ENCODE measurements at regions not wholly inside any gene's neighbourhood (a gene's known extent, or its start where the extent isn't known, plus 50 kb on each side); places are given as distances from the start of the nearest gene placed in this dataset.
"Not testable (repeated sequence)": the region's sequence is repeated elsewhere in the genome, so short reads cannot be mapped to it uniquely, and the experiment has no call there.

DNA sequence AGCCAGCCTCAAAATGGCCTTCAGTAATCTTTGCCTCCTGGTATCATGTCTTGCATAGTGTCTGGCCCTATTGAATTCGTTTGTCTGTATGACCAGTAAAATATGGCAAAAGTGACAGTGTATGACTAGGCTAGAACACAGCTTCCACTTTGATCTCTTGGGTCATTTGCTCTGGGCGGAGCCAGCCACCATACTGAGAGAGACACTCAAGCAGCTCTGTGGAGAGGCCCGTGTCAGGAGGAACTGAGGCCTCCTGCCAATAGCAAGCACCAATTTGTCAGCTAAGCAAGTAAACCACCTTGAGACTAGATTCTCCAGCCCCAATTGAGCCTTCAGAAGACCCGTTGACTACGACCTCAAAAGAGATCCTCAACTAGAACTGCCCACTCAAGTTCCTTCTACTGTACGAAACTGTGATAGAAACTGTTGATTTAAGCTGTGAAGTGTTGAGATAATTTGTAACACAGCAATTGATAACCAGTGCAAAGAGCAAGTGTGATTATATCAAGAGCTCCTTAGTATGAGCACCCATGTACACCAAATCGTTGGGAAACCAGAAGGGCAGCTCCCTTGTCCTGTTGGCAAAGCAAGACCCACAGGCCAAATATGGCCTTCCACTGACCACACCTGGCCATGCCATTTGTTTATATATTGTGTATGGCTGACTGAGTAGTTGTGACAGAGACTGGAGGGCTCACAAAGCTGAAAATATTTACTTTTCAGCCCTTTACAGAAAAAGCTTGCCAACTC, 52.7 kb upstream of the SERBP1 start:
- no peak overlapping the region for H3K27ac Mint-ChIP-seq
- no peaks in the 10 kb centered on the region for H3K27me3 Mint-ChIP-seq
- H3K9me3 Mint-ChIP-seq: no peaks in the 10 kb centered on the region

DNA sequence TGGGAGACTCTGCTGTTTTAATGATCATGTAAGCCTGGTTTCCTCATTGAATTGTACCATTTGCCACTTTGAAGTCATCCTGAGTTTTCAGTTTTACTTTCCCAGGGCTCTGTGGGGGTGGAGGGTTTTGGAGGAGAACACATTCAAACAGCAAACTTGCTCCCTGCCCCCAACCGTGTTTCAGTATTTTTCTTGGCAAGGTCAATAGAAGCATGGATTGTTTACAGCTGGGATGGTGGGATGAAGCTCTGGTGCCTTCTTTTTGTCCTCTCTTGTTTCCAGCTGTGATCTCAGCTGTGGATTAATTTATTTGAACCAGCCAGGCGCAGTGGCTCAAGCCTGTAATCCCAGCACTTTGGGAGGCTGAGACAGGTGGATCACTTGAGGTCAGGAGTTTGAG, 54.3 kb upstream of the SERBP1 start:
- H3K36me3 Mint-ChIP-seq (ENCODE audit: low read depth): no peaks in the 10 kb centered on the region
- no peak overlapping the region for H3K27ac Mint-ChIP-seq
- no peaks in the 10 kb centered on the region for H3K4me1 Mint-ChIP-seq (ENCODE audit: low read depth)
- intact Hi-C loops (cut with micrococcal nuclease): no loop called here
- no peaks in the 10 kb centered on the region for H3K9me3 Mint-ChIP-seq
- H3K27me3 Mint-ChIP-seq: no peaks in the 10 kb centered on the region
- no peak overlapping the region for H3K4me3 Mint-ChIP-seq

More for the DNA sequence above, 52.7 kb upstream of the SERBP1 start:
- Mint-ChIP-seq H3K4me1 (ENCODE audit: low read depth) (no peaks in the 10 kb centered on the region), H3K4me3 (no peak overlapping the region), H3K36me3 (ENCODE audit: low read depth) (no peaks in the 10 kb centered on the region)
- intact Hi-C loops (cut with micrococcal nuclease): no loop called here

DNA sequence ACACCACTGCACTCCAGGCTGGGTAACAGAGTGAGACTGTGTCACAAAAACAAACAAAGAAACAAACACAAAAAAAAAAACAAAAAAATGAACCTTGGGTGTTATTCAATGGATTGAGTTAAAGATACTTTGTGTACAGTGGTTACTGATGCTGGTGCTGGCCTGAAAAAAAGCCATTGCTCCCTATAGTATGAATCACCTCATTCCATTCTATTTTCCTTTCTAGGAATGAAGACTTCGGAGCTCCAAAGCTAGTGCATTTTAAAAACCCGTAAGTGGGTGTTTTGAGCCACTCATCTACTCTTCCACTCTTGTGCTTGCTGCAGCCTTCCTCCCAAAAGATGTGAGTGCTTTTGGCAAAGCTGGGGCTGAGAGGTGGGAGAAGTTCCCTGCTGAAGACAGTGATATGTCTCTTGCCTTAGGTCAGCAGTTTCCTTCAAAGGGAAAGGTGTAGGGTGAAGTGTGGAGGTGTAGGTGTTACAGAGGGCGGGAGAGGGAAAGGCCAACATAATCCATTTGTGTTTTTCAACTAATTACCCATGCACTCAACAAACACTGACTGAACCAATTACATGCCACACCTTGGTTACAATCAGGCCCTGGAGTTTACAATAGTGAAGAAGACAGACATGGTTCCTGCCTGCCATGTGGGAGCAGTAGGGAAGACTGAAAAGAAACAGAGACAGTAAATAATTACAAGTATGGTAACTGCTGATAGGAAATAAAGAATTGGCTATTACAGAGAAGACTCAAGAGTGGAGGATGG, 55.0 kb upstream of the SERBP1 start:
- Mint-ChIP-seq H3K4me3 (no peak overlapping the region), H3K4me1 (ENCODE audit: low read depth) (no peaks in the 10 kb centered on the region), H3K9me3 (no peaks in the 10 kb centered on the region), H3K36me3 (ENCODE audit: low read depth) (no peaks in the 10 kb centered on the region), H3K27ac (no peak overlapping the region), H3K27me3 (no peaks in the 10 kb centered on the region)
- intact Hi-C loops (cut with micrococcal nuclease): no loop called here

DNA sequence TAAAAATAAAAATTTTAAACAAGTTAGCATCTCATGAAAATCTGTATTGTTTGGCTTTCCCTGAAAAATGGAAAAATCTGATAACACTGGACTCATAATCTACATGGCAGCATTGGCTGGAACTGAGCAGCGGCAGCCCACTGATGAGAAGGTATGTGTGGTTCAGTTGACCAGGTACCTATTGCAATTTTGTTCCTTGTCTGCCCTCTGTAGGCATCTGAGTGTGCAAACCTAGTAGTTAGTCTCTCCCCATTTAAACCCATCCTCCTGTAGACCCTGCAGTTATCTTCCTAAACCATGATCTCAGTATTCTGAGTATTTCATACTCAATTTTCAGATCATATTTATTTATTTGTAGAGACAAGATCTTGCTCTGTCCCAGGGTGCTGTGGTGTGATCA, 59.4 kb upstream of the SERBP1 start:
- Mint-ChIP-seq H3K4me1 (ENCODE audit: low read depth) (no peaks in the 10 kb centered on the region), H3K27me3 (no peaks in the 10 kb centered on the region), H3K36me3 (ENCODE audit: low read depth) (no peaks in the 10 kb centered on the region), H3K4me3 (no peak overlapping the region), H3K27ac (no peak overlapping the region), H3K9me3 (no peaks in the 10 kb centered on the region)
- intact Hi-C loops (cut with micrococcal nuclease): loop anchor here (10.0 kb wide), 1 partner anchor 75 kb away; no protein-coding TSS in a partner anchor

DNA sequence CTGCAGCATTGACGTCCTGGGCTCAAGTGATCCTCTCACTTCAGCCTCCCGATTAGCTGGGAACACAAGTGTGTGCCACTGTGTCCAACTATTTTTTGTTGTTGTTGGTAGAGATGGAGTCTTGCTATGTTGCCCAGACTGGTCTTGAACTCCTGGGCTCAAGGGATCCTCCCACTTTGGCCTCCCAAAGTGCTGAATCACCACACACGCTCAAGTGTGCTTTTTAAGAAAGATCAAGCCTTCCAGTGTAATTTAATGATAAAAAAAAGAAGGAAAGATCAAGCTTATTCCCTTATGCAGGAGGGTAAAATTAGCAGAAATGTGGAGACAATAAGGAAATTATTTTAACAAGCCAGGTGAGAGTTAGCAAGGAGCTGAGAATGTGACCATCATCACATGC, 61.1 kb upstream of the SERBP1 start:
- H3K36me3 Mint-ChIP-seq (ENCODE audit: low read depth): no peaks in the 10 kb centered on the region
- intact Hi-C loops (cut with micrococcal nuclease): loop anchor here (10.0 kb wide), 1 partner anchor 76 kb away; no protein-coding TSS in a partner anchor
- H3K9me3 Mint-ChIP-seq: no peaks in the 10 kb centered on the region
- H3K27me3 Mint-ChIP-seq: no peaks in the 10 kb centered on the region
- H3K27ac Mint-ChIP-seq: no peak overlapping the region
- H3K4me3 Mint-ChIP-seq: no peak overlapping the region
- H3K4me1 Mint-ChIP-seq (ENCODE audit: low read depth): no peaks in the 10 kb centered on the region

DNA sequence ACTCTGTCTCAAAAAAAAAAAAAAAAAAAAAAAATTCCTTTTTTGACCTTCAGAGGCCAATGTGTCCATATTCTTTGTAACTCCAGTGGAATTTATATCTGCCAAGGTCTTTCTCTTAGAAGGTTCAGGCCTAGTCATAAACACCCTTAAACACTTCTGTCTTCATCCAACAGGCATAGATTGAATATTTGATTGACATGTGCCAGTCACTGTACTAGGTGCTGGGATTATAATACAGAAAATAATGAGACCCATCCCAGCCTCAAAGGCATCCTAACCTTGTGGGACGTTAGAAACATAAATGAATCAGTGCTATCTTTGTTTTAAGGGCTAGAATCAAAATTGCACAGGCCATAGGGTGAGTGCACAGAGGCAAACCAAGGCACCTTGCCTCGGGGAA, 62.9 kb upstream of the SERBP1 start:
- no peaks in the 10 kb centered on the region for H3K36me3 Mint-ChIP-seq (ENCODE audit: low read depth)
- H3K4me1 Mint-ChIP-seq (ENCODE audit: low read depth): no peaks in the 10 kb centered on the region
- no peaks in the 10 kb centered on the region for H3K9me3 Mint-ChIP-seq
- no peak overlapping the region for H3K4me3 Mint-ChIP-seq
- H3K27ac Mint-ChIP-seq: no peak overlapping the region
- intact Hi-C loops (cut with micrococcal nuclease): loop anchor here (10.0 kb wide), 1 partner anchor 78 kb away; no protein-coding TSS in a partner anchor
- H3K27me3 Mint-ChIP-seq: no peaks in the 10 kb centered on the region

DNA sequence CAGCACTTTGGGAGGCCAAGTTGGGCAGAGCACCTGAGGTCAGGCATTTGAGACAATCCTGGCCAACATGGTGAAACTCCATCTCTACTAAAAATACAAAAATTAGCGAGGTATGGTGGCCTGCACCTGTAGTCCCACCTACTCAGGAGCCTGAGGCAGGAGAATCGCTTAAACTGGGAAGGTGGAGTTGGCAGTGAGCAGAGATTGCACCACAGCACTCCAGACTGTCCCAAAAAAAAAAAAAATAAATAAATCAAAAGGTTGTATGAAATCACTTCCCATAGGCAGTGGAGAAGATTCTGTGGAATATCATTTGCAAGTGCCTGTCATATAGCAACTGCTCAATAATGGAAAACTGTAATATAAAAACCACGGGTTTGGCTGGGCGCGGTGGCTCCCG, 65.1 kb upstream of the SERBP1 start:
- Mint-ChIP-seq H3K4me1 (ENCODE audit: low read depth) (peaks cover 1% of the 10 kb centered on the region), H3K36me3 (ENCODE audit: low read depth) (no peaks in the 10 kb centered on the region), H3K27ac (no peak overlapping the region), H3K9me3 (no peaks in the 10 kb centered on the region), H3K27me3 (no peaks in the 10 kb centered on the region), H3K4me3 (no peak overlapping the region)
- intact Hi-C loops (cut with micrococcal nuclease): loop anchor here (10.0 kb wide), 1 partner anchor 81 kb away; no protein-coding TSS in a partner anchor

DNA sequence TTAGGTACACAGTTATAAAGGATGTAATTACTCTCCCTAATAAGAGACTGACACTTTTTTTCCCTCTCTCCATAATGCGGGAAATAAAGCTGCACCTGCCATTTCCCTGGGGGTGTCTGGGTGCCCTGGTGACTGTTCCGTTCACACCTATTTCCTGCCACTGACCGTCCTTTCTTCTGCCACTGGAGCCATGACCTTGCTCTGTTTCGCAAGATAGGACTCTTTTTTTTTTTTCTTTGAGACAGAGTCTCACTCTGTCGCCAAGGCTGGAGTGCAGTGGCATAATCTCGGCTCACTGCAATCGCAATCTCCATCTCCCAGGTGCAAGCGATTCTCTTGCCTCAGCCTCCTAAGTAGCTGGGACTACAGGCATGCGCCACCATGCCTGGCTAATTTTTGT, 66.1 kb upstream of the SERBP1 start:
- H3K9me3 Mint-ChIP-seq: no peaks in the 10 kb centered on the region
- H3K27ac Mint-ChIP-seq: no peak overlapping the region
- H3K27me3 Mint-ChIP-seq: peaks cover under 1% of the 10 kb centered on the region
- intact Hi-C loops (cut with micrococcal nuclease): loop anchor here (10.0 kb wide), 1 partner anchor 82 kb away; no protein-coding TSS in a partner anchor
- H3K4me3 Mint-ChIP-seq: no peak overlapping the region
- no peaks in the 10 kb centered on the region for H3K36me3 Mint-ChIP-seq (ENCODE audit: low read depth)
- H3K4me1 Mint-ChIP-seq (ENCODE audit: low read depth): peaks cover 4% of the 10 kb centered on the region

DNA sequence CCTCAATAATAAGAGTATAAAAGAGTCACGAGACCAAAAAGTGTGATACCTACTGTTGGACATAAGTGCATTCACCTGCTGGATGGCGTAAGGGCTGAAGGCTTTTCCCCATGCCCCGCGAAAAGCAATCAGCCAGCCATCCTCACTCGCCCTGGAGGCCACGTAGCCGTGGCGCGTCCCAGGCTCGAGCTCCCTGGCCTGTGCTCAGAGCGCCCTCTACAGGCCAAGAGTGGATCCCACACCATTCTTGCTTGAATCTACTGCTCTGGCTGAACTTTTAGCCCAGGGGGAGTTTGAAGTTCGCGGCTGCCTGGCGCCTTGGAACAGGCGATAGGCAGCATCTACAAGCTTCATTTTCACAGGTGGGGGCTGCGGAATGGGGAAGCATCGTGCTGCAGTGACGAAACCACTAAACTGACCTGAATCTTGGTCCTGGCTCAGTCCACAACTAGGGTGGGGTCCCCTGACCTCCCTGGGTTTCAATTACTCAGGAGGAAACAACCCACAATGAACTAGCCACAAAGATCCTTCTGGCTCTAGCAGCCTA, 70.3 kb upstream of the SERBP1 start:
- H3K27me3 Mint-ChIP-seq: peaks cover 4% of the 10 kb centered on the region
- peaks cover 4% of the 10 kb centered on the region for H3K4me1 Mint-ChIP-seq (ENCODE audit: low read depth)
- H3K9me3 Mint-ChIP-seq: no peaks in the 10 kb centered on the region
- H3K36me3 Mint-ChIP-seq (ENCODE audit: low read depth): no peaks in the 10 kb centered on the region
- no peak overlapping the region for H3K4me3 Mint-ChIP-seq
- intact Hi-C loops (cut with micrococcal nuclease): loop anchor here (1.0 kb wide), 2 partner anchors 153 to 266 kb away; no protein-coding TSS in a partner anchor
- no peak overlapping the region for H3K27ac Mint-ChIP-seq

DNA sequence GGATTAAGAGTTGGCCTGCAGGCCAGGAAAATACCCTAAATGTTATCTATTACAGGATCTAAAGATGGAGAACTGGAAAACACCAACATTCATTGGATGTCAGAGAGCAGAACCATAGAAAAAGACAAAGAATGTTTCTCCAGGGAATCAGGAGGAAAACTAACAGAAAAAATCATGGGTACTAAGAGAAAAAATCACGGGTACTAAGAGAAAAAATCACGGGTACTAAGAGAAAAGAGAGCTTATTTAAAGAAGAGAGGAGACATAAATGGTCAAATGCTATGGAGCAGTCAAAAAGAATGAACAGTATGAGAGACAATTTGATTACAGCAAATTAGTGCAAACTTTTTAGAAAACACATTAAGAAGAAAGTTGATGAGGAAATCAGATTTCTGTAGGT, 73.8 kb upstream of the SERBP1 start:
- H3K9me3 Mint-ChIP-seq: peaks cover under 1% of the 10 kb centered on the region
- peaks cover 4% of the 10 kb centered on the region for H3K27me3 Mint-ChIP-seq
- H3K36me3 Mint-ChIP-seq (ENCODE audit: low read depth): no peaks in the 10 kb centered on the region
- no peak overlapping the region for H3K4me3 Mint-ChIP-seq
- peaks cover 4% of the 10 kb centered on the region for H3K4me1 Mint-ChIP-seq (ENCODE audit: low read depth)
- H3K27ac Mint-ChIP-seq: no peak overlapping the region
- intact Hi-C loops (cut with micrococcal nuclease): no loop called here

DNA sequence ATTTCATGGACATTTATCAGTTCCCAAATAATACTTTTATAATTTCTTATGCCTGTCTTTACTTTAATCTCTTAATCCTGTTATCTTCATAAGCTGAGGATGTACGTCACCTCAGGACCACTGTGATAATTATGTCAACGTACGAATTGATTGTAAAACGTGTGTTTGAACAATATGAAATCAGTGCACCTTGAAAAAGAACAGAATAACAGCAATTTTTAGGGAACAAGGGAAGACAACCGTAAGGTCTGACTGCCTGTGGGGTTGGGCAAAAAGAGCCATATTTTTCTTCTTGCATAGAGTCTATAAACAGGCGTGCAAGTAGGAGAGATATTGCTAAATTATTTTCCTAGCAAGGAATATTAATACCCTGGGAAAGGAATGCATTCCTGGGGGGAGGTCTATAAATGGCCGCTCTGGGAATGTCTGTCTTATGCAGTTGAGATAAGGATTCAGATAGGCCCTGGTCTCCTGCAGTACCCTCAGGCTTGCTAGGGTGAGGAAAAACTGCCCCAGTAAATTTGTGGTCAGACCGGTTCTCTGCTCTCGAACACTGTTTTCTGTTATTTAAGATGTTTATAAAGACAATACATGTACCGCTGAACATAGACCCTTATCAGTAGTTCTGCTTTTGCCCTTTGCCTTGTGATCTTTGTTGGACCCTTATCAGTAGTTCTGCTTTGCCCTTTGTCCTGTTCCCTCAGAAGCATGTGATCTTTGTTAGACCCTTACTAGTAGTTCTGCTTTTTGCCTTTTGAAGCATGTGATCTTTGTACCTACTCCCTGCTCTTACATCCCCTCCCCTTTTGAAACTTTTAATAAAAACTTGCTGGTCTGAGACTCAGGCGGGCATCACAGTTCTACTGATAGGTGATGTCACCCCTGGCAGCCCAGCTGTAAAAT, 83.4 kb upstream of the SERBP1 start:
- intact Hi-C loops (cut with micrococcal nuclease); H3K27ac Mint-ChIP-seq; H3K4me3 Mint-ChIP-seq; H3K27me3 Mint-ChIP-seq; H3K36me3 Mint-ChIP-seq (ENCODE audit: low read depth); H3K4me1 Mint-ChIP-seq (ENCODE audit: low read depth): not testable (repeated sequence)
- peaks cover 40% of the 10 kb centered on the region for H3K9me3 Mint-ChIP-seq

DNA sequence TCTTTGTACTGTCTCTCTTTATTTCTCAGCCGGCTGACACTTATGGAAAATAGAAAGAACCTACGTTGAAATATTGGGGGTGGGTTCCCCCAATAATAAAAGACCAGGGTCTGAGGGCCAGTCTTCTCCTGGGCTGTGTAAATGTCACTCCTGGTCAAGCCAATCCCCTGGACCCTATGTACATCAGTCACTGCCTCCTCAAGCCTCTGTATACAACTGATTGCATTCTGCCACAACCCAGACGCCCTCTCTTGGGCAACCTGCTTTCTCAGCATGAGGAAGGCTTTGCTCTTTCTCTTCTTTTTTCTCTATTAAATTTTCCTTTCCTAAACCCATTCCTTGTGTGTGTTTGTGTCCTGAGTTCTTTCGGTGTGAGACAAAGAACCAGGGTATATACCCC, 84.1 kb upstream of the SERBP1 start:
- intact Hi-C loops (cut with micrococcal nuclease): no loop called here
- Mint-ChIP-seq H3K9me3 (peaks cover 36% of the 10 kb centered on the region), H3K36me3 (ENCODE audit: low read depth) (no peaks in the 10 kb centered on the region), H3K4me1 (ENCODE audit: low read depth) (peaks cover 5% of the 10 kb centered on the region), H3K27ac (no peak overlapping the region), H3K27me3 (no peaks in the 10 kb centered on the region), H3K4me3 (no peak overlapping the region)

DNA sequence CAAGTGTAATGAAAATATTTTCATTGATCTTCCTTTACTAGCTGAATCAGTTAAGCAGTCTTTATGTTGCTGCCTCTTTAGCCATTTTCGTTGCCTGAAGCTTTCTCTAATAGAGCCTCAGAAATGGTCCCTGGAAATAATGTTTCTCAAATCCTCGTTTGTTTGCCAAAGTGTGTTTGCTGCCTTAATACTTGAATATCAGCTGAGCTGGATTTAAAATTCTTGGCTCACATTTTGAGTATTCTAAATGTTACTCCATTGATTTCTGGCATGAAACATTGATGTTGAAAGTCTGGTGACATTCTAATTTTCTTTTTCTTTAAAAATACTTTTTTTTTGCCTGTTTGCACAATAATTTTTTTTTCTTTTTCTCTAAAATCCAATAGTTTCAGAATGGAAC, 84.6 kb upstream of the SERBP1 start:
- peaks cover 31% of the 10 kb centered on the region for H3K9me3 Mint-ChIP-seq
- H3K4me3 Mint-ChIP-seq: no peak overlapping the region
- H3K27me3 Mint-ChIP-seq: no peaks in the 10 kb centered on the region
- no peaks in the 10 kb centered on the region for H3K36me3 Mint-ChIP-seq (ENCODE audit: low read depth)
- intact Hi-C loops (cut with micrococcal nuclease): no loop called here
- H3K27ac Mint-ChIP-seq: no peak overlapping the region
- peaks cover 5% of the 10 kb centered on the region for H3K4me1 Mint-ChIP-seq (ENCODE audit: low read depth)

All from dendritic cell treated with granulocyte-macrophage colony-stimulating factor and Interleukin-4, amounts not matched to agents 40 ng/mL and 50 ng/mL, for 4 days (primary cell).